ENCODE measurements at regions not wholly inside any gene's neighbourhood (a gene's known extent, or its start where the extent isn't known, plus 50 kb on each side); places are given as distances from the start of the nearest gene placed in this dataset.

DNA sequence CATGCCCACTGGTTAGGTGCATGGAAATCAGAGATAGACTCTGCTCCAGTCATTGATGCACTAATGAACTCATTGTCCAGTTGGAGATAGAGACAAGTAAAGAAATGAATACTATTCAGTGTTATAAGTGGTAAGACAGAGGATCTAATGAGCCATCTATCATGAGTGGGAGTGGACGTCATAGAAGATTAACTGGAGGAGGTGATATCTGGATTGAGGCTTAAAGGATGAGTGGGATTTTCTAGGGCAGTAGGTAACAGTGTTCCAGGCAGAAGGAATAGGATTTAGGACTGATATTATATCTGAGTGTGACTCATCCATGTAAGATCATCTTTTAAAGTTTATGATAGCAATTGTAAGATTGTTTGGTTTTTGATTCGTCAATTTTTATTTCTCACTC is 152.2 kb upstream of the CSNK1A1L start (continued):
- no peak for TF ChIP-seq ZFP41 (CRISPR knock-in tag; IDR thresholded peaks at IDR 0.05; ENCODE audit: borderline replicate concordance)
- TF ChIP-seq ZNF207 (IDR thresholded peaks at IDR 0.05; ENCODE audit: borderline replicate concordance) = no peak

DNA sequence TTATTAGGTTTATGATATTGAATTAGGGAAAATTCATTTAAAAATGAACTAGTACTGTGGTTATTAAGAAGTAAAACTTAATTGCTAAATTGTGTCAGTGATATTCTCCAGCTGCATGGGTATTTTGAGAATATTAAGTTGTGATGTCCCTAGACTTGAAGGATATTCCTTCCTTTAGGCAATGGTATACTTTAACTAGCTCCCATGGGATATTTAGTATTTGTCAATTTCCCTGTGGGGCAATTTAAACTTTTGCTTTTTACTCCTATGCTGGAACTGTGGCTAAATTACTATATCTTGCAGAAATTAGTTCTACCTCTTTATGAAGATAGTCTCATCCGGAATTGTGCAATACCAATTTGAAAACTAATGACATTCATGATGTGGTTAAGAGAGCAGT is 151.6 kb upstream of the CSNK1A1L start:
- in situ Hi-C loops (cut with HindIII; ENCODE audit: extremely low pct_ligation_motif_present, low pct_unique_long_range_greater_than_20kb) = no loop called here
- ATAC-seq = no peak

DNA sequence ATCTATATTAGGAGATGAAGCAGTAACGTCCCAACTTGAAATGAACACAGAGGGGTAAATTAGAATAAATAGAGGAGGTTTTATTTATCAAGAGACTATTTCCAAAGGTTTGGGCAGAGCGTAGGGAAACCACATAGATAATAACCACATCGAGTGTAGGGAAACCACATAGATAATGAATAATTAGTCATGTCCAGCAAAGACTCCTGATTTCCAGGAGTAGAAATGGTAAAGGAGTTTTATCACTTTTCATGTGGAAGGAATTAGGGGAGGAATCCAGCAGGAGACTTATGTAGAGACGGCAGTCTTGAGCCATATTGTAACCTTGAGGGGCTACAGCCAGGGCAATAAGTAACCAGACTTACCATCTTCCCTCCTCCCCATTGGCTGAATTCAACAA is 136.3 kb upstream of the CSNK1A1L start:
- in situ Hi-C loops (cut with HindIII; ENCODE audit: extremely low pct_ligation_motif_present, low pct_unique_long_range_greater_than_20kb) = no loop called here
- H3K27ac ChIP-seq (ENCODE audit: extremely low read length, insufficient read depth, low read length) = no peak overlapping the region
- H3K4me2 ChIP-seq (ENCODE audit: low read depth, low read length) = no peak overlapping the region
- H3K4me3 ChIP-seq (replicated peaks in 1 of 3; ENCODE audit: insufficient read depth in 1 of 3, low read depth in 2 of 3, low read length in 3 of 3) = no peak overlapping the region
- no peaks in the 10 kb centered on the region for H4K20me1 ChIP-seq (ENCODE audit: insufficient read depth, low read length)
- no peak overlapping the region for H3K9ac ChIP-seq (ENCODE audit: insufficient read depth, low read depth, low read length)
- H2AFZ ChIP-seq (ENCODE audit: low read length) = no peak overlapping the region
- POLR2A ChIA-PET = no interaction called here
- TF ChIP-seq ATF7 (IDR thresholded peaks at IDR 0.05) (no peak), ATF7 (CRISPR knock-in tag; IDR thresholded peaks at IDR 0.05) (no peak), SOX13 (IDR thresholded peaks at IDR 0.05) (no peak), SOX13 (CRISPR knock-in tag; conservative IDR thresholded peaks at IDR 0.05 in 1 of 2, IDR thresholded peaks at IDR 0.05 in 1 of 2) (no peak)
- TF ChIP-seq, protein P1, sequence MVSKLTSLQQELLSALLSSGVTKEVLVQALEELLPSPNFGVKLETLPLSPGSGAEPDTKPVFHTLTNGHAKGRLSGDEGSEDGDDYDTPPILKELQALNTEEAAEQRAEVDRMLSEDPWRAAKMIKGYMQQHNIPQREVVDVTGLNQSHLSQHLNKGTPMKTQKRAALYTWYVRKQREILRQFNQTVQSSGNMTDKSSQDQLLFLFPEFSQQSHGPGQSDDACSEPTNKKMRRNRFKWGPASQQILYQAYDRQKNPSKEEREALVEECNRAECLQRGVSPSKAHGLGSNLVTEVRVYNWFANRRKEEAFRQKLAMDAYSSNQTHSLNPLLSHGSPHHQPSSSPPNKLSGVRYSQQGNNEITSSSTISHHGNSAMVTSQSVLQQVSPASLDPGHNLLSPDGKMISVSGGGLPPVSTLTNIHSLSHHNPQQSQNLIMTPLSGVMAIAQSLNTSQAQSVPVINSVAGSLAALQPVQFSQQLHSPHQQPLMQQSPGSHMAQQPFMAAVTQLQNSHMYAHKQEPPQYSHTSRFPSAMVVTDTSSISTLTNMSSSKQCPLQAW (CRISPR knock-in tag; IDR thresholded peaks at IDR 0.05) = no peak
- TF ChIP-seq, protein P2, sequence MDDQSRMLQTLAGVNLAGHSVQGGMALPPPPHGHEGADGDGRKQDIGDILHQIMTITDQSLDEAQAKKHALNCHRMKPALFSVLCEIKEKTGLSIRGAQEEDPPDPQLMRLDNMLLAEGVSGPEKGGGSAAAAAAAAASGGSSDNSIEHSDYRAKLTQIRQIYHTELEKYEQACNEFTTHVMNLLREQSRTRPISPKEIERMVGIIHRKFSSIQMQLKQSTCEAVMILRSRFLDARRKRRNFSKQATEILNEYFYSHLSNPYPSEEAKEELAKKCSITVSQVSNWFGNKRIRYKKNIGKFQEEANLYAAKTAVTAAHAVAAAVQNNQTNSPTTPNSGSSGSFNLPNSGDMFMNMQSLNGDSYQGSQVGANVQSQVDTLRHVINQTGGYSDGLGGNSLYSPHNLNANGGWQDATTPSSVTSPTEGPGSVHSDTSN (CRISPR knock-in tag; IDR thresholded peaks at IDR 0.05; ENCODE audit: borderline replicate concordance) = no peak
- no TSS peak for BruUV-seq (replicated peaks)
- ATAC-seq = no peak
- FAIRE-seq = no peak
- H3K9me3 ChIP-seq (ENCODE audit: low read length) = no peaks in the 10 kb centered on the region
- CTCF ChIA-PET (ENCODE audit: low intra/inter-chr PET ratio, low total read pairs) = no interaction called here
- intact Hi-C loops (cut with micrococcal nuclease; ENCODE audit: unreplicated experiment) = no loop called here
- WGBS (ENCODE audit: low lambda C conversion rate) = 14% methylated on average over 4 of the region's 4 CpGs
- H3K27me3 ChIP-seq (ENCODE audit: control insufficient read depth in 1 of 2, insufficient read depth in 2 of 2, low read length in 2 of 2) = no peaks in the 10 kb centered on the region
- H3K36me3 ChIP-seq (replicated peaks in 1 of 2; ENCODE audit: control insufficient read depth in 1 of 2, insufficient read depth in 2 of 2, low read length in 2 of 2) = no peaks in the 10 kb centered on the region
- no peaks in the 10 kb centered on the region for H3K79me2 ChIP-seq (ENCODE audit: insufficient read depth, low read length)
- DNase-seq (ENCODE audit: low spot score) = no peak
- no peaks in the 10 kb centered on the region for H3K4me1 ChIP-seq (ENCODE audit: insufficient read depth, low read length)

More for the DNA sequence above, 151.6 kb upstream of the CSNK1A1L start:
- no peak for DNase-seq (ENCODE audit: low spot score)
- ChIA-PET POLR2A (no interaction called here), CTCF (ENCODE audit: low intra/inter-chr PET ratio, low total read pairs) (no interaction called here)
- H3K9me3 ChIP-seq (ENCODE audit: low read length) = peaks cover 22% of the 10 kb centered on the region; the same call in 1 of the 2 replicates
- no TSS peak for BruUV-seq (replicated peaks)
- H3K4me2 ChIP-seq (ENCODE audit: low read depth, low read length) = no peak overlapping the region
- H3K36me3 ChIP-seq (replicated peaks in 1 of 2; ENCODE audit: control insufficient read depth in 1 of 2, insufficient read depth in 2 of 2, low read length in 2 of 2) = no peaks in the 10 kb centered on the region
- H3K9ac ChIP-seq (ENCODE audit: insufficient read depth, low read depth, low read length) = no peak overlapping the region
- H4K20me1 ChIP-seq (ENCODE audit: insufficient read depth, low read length) = no peaks in the 10 kb centered on the region
- intact Hi-C loops (cut with micrococcal nuclease; ENCODE audit: unreplicated experiment) = no loop called here
- no peaks in the 10 kb centered on the region for H3K79me2 ChIP-seq (ENCODE audit: insufficient read depth, low read length)
- no peak overlapping the region for H3K27ac ChIP-seq (ENCODE audit: extremely low read length, insufficient read depth, low read length)
- H3K4me1 ChIP-seq (ENCODE audit: insufficient read depth, low read length) = no peaks in the 10 kb centered on the region
- no peaks in the 10 kb centered on the region; a peak in 1 of 5 replicates for H3K27me3 ChIP-seq (ENCODE audit: control insufficient read depth in 1 of 2, insufficient read depth in 2 of 2, low read length in 2 of 2)
- H3K4me3 ChIP-seq (replicated peaks in 1 of 3; ENCODE audit: insufficient read depth in 1 of 3, low read depth in 2 of 3, low read length in 3 of 3) = no peak overlapping the region
- FAIRE-seq = no peak
- TF ChIP-seq CCDC6 (CRISPR knock-in tag; IDR thresholded peaks at IDR 0.05) (no peak), CEBPB (IDR thresholded peaks at IDR 0.05; ENCODE audit: borderline replicate concordance, low read depth, low read length) (peak; percentile 27; the same call in 1 of the 2 replicates), SPEN (CRISPR knock-in tag; IDR thresholded peaks at IDR 0.05; ENCODE audit: low read depth) (no peak), ZSCAN12 (CRISPR knock-in tag; IDR thresholded peaks at IDR 0.05) (no peak)
- WGBS (ENCODE audit: low lambda C conversion rate) = 43% methylated on average over 1 of the region's 1 CpG
- H2AFZ ChIP-seq (ENCODE audit: low read length) = no peak overlapping the region

All from HepG2 (cell line).